ENCODE measurements at regions not wholly inside any gene's neighbourhood (a gene's known extent, or its start where the extent isn't known, plus 50 kb on each side); places are given as distances from the start of the nearest gene placed in this dataset.

DNA sequence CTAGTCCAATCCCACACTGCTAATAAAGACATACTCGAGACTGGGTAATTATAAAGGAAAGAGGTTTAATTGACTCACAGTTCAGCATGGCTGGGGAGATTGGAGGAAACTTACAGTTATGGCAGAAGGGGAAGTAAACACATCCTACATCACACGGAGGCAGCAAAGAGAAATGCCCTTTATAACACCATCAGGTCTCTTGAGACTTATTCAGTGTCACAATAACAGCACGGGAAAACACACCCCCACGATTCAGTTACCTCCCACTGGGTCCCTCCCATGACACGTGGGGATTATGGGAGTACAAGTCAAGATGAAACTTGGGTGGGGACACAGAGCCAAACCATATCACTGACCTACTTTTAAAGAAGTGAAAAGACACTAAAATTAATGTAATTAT is 1130.4 kb upstream of the SLC10A2 start:
- FAIRE-seq (no peak), DNase-seq (no peak)
- H3K9me3 ChIP-seq (ENCODE audit: control insufficient read depth in 2 of 2, insufficient read depth in 1 of 2, low read depth in 1 of 2, low read length in 1 of 2), result peaks cover 0 to 4% of the 10 kb centered on the region in 2 donors
- H3K27me3 ChIP-seq (ENCODE audit: control insufficient read depth in 3 of 3, insufficient read depth in 3 of 3, low read length in 3 of 3), result no peaks in the 10 kb centered on the region
- no peaks in the 10 kb centered on the region for H3K36me3 ChIP-seq (ENCODE audit: control insufficient read depth in 3 of 3, insufficient read depth in 2 of 3, low read depth in 1 of 3, low read length in 3 of 3)
- H3K27ac ChIP-seq (ENCODE audit: low read depth in 1 of 3, low read length in 2 of 3), result no peak overlapping the region
- no peak overlapping the region for H3K4me3 ChIP-seq (ENCODE audit: low read depth in 1 of 3, low read length in 3 of 3)
- H3K4me1 ChIP-seq (ENCODE audit: control insufficient read depth in 3 of 3, insufficient read depth in 2 of 3, low read depth in 1 of 3, low read length in 2 of 3), result no peaks in the 10 kb centered on the region
- 67 to 79% (median 70%) methylated on average over 5 of the region's 5 CpGs for WGBS, 3 donors

DNA sequence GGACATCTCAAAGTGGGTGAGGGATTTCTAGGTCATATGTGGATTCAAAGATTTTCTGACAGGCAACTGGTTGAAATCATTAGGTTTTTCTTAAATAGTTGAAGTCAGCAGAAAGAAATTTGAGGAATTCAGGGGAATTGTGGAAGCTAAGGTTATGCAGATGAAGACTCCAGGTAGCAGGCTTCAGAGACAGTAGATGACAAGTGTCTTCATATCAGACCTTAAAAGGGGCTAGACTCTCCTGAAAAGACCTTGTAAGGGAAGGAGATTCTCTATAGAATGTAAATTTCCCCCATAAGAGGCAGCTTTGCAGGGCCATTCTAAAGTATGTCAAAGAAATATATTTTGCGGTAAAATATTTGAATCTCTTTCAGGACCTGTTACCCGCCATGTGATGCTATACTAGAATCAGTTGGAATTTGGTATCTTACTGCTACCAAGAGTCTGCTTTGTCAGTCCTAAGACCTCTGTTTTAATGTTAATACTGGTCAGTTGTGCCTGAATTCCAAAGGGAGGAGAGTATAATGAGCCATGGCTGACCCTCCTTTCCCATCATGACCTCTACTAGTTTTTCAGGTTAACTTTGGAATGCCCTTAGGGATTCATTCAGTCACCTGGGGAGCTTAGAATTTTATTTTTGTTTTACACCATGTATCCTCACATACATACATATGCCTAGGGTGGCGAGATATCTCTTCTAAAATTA is 1115.5 kb upstream of the SLC10A2 start:
- no peak overlapping the region for H3K27ac ChIP-seq (ENCODE audit: low read depth in 1 of 3, low read length in 2 of 3)
- 85 to 89% (median 85%) methylated on average over 3 of the region's 3 CpGs for WGBS, 3 donors
- H3K36me3 ChIP-seq (ENCODE audit: control insufficient read depth in 3 of 3, insufficient read depth in 2 of 3, low read depth in 1 of 3, low read length in 3 of 3), result no peaks in the 10 kb centered on the region
- no peak overlapping the region for H3K4me3 ChIP-seq (ENCODE audit: low read depth in 1 of 3, low read length in 3 of 3)
- FAIRE-seq, result no peak
- H3K4me1 ChIP-seq (ENCODE audit: control insufficient read depth in 3 of 3, insufficient read depth in 2 of 3, low read depth in 1 of 3, low read length in 2 of 3), result no peaks in the 10 kb centered on the region
- H3K27me3 ChIP-seq (ENCODE audit: control insufficient read depth in 3 of 3, insufficient read depth in 3 of 3, low read length in 3 of 3), result no peaks in the 10 kb centered on the region
- DNase-seq, result no peak
- H3K9me3 ChIP-seq (ENCODE audit: control insufficient read depth in 2 of 2, insufficient read depth in 1 of 2, low read depth in 1 of 2, low read length in 1 of 2), result no peaks in the 10 kb centered on the region

DNA sequence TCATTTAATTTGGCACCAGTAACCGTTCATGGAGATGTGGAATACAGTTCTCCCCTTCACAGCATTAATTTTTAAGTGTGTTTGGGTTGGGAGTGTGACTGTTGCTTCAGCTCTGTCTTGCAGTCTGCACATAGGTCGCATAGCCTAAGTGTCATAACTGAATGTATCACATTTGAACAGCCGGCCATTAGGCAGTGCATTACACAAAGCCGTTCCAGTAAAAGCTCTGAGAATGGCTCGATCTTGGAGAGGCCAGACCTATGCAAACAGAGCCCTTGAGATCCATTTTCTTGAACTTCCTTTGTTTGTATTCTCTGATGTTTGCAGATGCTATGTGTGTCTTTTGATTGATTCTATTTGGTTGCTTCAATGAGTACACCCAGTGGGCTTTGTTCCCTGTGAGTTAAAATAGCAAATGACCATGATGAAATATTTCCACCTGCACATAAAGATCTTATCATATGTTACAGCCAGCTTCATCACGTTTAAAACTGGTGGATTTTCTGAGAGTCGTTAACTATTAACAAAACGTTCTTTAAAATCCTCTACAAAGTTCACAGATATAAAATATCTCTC is 1104.9 kb upstream of the SLC10A2 start:
- Histone ChIP-seq H3K27ac (ENCODE audit: low read depth in 1 of 3, low read length in 2 of 3) (no peak overlapping the region), H3K9me3 (ENCODE audit: control insufficient read depth in 2 of 2, insufficient read depth in 1 of 2, low read depth in 1 of 2, low read length in 1 of 2) (no peaks in the 10 kb centered on the region), H3K4me3 (ENCODE audit: low read depth in 1 of 3, low read length in 3 of 3) (no peak overlapping the region), H3K27me3 (ENCODE audit: control insufficient read depth in 3 of 3, insufficient read depth in 3 of 3, low read length in 3 of 3) (no peaks in the 10 kb centered on the region), H3K36me3 (ENCODE audit: control insufficient read depth in 3 of 3, insufficient read depth in 2 of 3, low read depth in 1 of 3, low read length in 3 of 3) (no peaks in the 10 kb centered on the region), H3K4me1 (ENCODE audit: control insufficient read depth in 3 of 3, insufficient read depth in 2 of 3, low read depth in 1 of 3, low read length in 2 of 3) (no peaks in the 10 kb centered on the region)
- WGBS, 3 donors, result 23 to 45% (median 33%) methylated on average over 8 of the region's 8 CpGs
- peak in 1 of 2 donors; percentile 4 for DNase-seq
- FAIRE-seq, result no peak

DNA sequence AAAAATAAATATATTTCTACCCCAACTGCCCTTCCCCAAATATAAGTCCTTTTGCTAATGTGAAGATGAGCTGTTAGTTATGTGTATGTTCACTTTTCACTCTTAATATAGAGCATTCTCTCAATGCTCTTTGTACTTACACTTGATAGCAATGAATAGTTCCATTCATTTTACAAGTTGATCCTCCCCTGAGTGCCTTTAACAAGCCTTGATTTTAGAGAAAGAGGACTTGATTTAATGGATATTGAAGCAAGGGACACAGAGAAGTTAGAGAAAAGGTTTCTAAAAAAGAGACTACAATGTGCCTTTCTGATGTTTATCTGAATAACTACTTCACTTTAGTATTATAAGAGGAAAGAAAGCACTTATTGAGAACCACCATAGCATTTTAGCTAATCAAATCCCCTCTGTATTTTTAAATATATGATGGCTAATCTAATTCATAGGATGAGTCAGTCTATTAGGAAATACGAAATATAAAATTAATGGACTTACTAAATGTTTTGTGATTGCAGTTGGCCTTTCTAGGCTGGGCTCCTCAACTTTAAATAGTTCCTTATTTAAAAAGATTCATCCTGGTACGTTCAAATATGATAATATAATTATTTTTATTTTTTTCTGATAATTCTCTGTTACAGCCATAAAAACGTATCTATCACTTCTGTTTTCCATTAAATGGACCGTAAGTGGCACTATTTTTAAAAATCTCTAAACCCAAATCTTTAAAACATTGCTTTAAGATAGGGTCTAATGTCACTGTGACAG is 1097.8 kb upstream of the SLC10A2 start:
- WGBS, 3 donors, result 63 to 67% (median 67%) methylated on average over 4 of the region's 4 CpGs
- H3K9me3 ChIP-seq (ENCODE audit: control insufficient read depth in 2 of 2, insufficient read depth in 1 of 2, low read depth in 1 of 2, low read length in 1 of 2), result no peaks in the 10 kb centered on the region
- no peaks in the 10 kb centered on the region for H3K36me3 ChIP-seq (ENCODE audit: control insufficient read depth in 3 of 3, insufficient read depth in 2 of 3, low read depth in 1 of 3, low read length in 3 of 3)
- H3K4me1 ChIP-seq (ENCODE audit: control insufficient read depth in 3 of 3, insufficient read depth in 2 of 3, low read depth in 1 of 3, low read length in 2 of 3), result no peaks in the 10 kb centered on the region
- DNase-seq (no peak), FAIRE-seq (no peak)
- H3K27ac ChIP-seq (ENCODE audit: low read depth in 1 of 3, low read length in 2 of 3), result no peak overlapping the region
- no peaks in the 10 kb centered on the region for H3K27me3 ChIP-seq (ENCODE audit: control insufficient read depth in 3 of 3, insufficient read depth in 3 of 3, low read length in 3 of 3)
- no peak overlapping the region for H3K4me3 ChIP-seq (ENCODE audit: low read depth in 1 of 3, low read length in 3 of 3)

DNA sequence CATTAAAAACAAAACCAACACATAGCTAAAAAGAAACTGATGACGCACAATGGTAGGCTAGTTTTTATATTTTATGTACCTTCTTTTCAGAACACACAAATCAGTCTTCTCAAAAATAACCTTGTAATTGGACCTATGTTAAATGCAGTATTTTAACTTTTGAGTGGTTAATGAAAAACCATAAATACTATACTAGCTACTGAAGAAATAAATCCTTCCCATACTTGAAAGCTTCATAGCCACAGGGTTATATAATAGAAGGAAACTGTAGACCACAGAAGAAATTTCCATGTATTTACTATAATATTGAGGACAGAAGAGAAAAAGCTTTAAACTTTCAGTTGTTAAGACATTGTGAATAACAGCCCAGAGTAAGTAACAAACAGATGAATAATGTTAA is 1094.3 kb upstream of the SLC10A2 start:
- Histone ChIP-seq H3K36me3 (ENCODE audit: control insufficient read depth in 3 of 3, insufficient read depth in 2 of 3, low read depth in 1 of 3, low read length in 3 of 3) (no peaks in the 10 kb centered on the region), H3K4me1 (ENCODE audit: control insufficient read depth in 3 of 3, insufficient read depth in 2 of 3, low read depth in 1 of 3, low read length in 2 of 3) (no peaks in the 10 kb centered on the region), H3K4me3 (ENCODE audit: low read depth in 1 of 3, low read length in 3 of 3) (no peak overlapping the region), H3K27me3 (ENCODE audit: control insufficient read depth in 3 of 3, insufficient read depth in 3 of 3, low read length in 3 of 3) (no peaks in the 10 kb centered on the region), H3K27ac (ENCODE audit: low read depth in 1 of 3, low read length in 2 of 3) (no peak overlapping the region), H3K9me3 (ENCODE audit: control insufficient read depth in 2 of 2, insufficient read depth in 1 of 2, low read depth in 1 of 2, low read length in 1 of 2) (no peaks in the 10 kb centered on the region)
- 81 to 90% (median 88%) methylated on average over 1 of the region's 1 CpG for WGBS, 3 donors
- no peak for FAIRE-seq
- no peak for DNase-seq

DNA sequence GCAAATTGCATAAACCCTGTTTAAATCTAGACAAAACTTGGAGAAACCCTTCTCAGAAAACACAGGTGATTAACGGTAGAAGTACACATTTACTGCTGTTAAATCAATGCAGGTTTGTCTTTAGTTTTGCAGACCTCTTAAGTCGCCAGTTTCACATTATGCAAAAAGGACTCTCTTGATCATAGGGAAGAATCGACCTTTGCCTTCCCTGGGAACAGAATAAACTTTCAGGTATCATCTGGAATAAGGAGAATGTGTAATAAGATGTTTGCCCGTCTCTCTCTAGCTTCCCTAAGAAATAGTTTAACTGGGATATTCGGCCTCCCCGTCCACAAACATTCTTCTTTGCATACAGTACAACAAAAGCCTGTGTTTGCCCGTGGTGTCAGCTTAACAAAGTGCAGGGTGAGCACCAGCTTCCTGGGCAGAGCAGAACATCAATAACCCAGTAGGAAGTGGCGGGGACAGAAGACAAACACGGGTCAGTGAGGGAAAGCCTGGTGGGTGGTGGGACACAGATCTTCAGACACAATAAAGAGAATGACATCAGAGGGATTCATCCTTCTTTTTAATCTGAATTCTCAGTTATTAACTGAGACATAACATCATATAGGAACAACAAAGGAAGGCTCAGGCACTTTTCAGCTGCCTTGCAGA is 1077.7 kb upstream of the SLC10A2 start:
- Histone ChIP-seq H3K4me3 (ENCODE audit: low read depth in 1 of 3, low read length in 3 of 3) (no peak overlapping the region), H3K27me3 (ENCODE audit: control insufficient read depth in 3 of 3, insufficient read depth in 3 of 3, low read length in 3 of 3) (no peaks in the 10 kb centered on the region), H3K27ac (ENCODE audit: low read depth in 1 of 3, low read length in 2 of 3) (no peak overlapping the region), H3K36me3 (ENCODE audit: control insufficient read depth in 3 of 3, insufficient read depth in 2 of 3, low read depth in 1 of 3, low read length in 3 of 3) (no peaks in the 10 kb centered on the region), H3K9me3 (ENCODE audit: control insufficient read depth in 2 of 2, insufficient read depth in 1 of 2, low read depth in 1 of 2, low read length in 1 of 2) (peaks cover 0 to 5% of the 10 kb centered on the region in 2 donors), H3K4me1 (ENCODE audit: control insufficient read depth in 3 of 3, insufficient read depth in 2 of 3, low read depth in 1 of 3, low read length in 2 of 3) (no peaks in the 10 kb centered on the region)
- FAIRE-seq (no peak), DNase-seq (peak in 1 of 2 donors; percentile 4)
- WGBS, 3 donors, result 16 to 30% (median 26%) methylated on average over 9 of the region's 9 CpGs

DNA sequence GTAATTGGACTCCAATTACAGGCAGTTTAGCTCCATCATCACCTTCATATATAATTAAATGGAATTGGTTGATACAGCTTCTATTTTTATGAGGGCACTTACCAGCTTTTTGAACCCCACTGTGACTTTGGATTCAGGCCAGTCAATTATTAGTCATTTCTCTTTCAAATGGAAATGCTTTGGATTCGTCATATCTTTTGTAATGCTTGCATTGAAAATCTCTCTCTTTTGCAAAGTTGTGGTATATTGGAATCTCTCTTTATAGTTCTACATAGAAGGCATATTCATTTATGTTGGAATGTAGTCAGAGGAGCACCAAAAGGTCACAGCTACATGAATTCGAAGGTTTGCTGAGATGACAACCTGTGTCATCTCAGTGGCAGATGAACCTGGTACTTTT is 1074.3 kb upstream of the SLC10A2 start:
- Histone ChIP-seq H3K36me3 (ENCODE audit: control insufficient read depth in 3 of 3, insufficient read depth in 2 of 3, low read depth in 1 of 3, low read length in 3 of 3) (no peaks in the 10 kb centered on the region), H3K27ac (ENCODE audit: low read depth in 1 of 3, low read length in 2 of 3) (no peak overlapping the region), H3K27me3 (ENCODE audit: control insufficient read depth in 3 of 3, insufficient read depth in 3 of 3, low read length in 3 of 3) (no peaks in the 10 kb centered on the region), H3K4me3 (ENCODE audit: low read depth in 1 of 3, low read length in 3 of 3) (no peak overlapping the region), H3K4me1 (ENCODE audit: control insufficient read depth in 3 of 3, insufficient read depth in 2 of 3, low read depth in 1 of 3, low read length in 2 of 3) (no peaks in the 10 kb centered on the region), H3K9me3 (ENCODE audit: control insufficient read depth in 2 of 2, insufficient read depth in 1 of 2, low read depth in 1 of 2, low read length in 1 of 2) (no peaks in the 10 kb centered on the region)
- 51 to 76% (median 68%) methylated on average over 2 of the region's 2 CpGs for WGBS, 3 donors
- no peak for FAIRE-seq
- DNase-seq, result no peak

DNA sequence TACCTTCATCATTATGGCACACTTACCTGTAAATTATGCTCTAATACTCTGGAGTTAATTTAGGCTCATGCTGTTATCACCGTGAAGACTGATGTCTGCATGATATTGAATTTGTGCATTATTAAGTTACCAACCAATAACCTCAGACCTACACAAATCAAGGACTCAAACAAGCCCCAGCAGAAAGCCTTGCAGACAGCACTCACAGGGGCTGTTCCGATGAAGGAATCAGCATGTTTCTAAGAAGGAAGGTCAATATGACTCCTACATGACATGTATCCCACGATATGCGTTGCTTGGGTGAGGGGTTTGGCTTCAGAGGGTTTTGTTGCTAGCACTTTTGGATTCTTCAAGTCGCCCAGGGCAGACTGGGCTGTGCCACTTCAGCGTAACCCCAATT is 1071.2 kb upstream of the SLC10A2 start:
- H3K4me3 ChIP-seq (ENCODE audit: low read depth in 1 of 3, low read length in 3 of 3), result no peak overlapping the region
- no peaks in the 10 kb centered on the region for H3K9me3 ChIP-seq (ENCODE audit: control insufficient read depth in 2 of 2, insufficient read depth in 1 of 2, low read depth in 1 of 2, low read length in 1 of 2)
- FAIRE-seq (no peak), DNase-seq (no peak)
- 79 to 87% (median 81%) methylated on average over 6 of the region's 6 CpGs for WGBS, 3 donors
- H3K27me3 ChIP-seq (ENCODE audit: control insufficient read depth in 3 of 3, insufficient read depth in 3 of 3, low read length in 3 of 3), result no peaks in the 10 kb centered on the region
- H3K36me3 ChIP-seq (ENCODE audit: control insufficient read depth in 3 of 3, insufficient read depth in 2 of 3, low read depth in 1 of 3, low read length in 3 of 3), result no peaks in the 10 kb centered on the region
- no peaks in the 10 kb centered on the region for H3K4me1 ChIP-seq (ENCODE audit: control insufficient read depth in 3 of 3, insufficient read depth in 2 of 3, low read depth in 1 of 3, low read length in 2 of 3)
- H3K27ac ChIP-seq (ENCODE audit: low read depth in 1 of 3, low read length in 2 of 3), result no peak overlapping the region
